NCI-H128 (cell line): ENCODE measurements at regions not wholly inside any gene's neighbourhood (a gene's known extent, or its start where the extent isn't known, plus 50 kb on each side); places are given as distances from the start of the nearest gene placed in this dataset.

Source experiments
- DNase-seq: peaks from one replicate; lab custom pipeline; 2025; ENCODE audit not compliant: unreplicated experiment; lab: John Stamatoyannopoulos, UW

GRCh38 chr1:202067188-202067974 lies 55.3 kb upstream of the GPR37L1 start:
- DNase-seq: no peak

- no peak for DNase-seq
Measured at GRCh38 chr1:202068596-202068995, 54.1 kb upstream of the GPR37L1 start.

GRCh38 chr1:202069662-202070061 lies 53.1 kb upstream of the GPR37L1 start:
- peak; percentile 71 for DNase-seq

- DNase-seq: no peak
Measured at GRCh38 chr1:202072211-202072765, 50.4 kb upstream of the GPR37L1 start.
